ENCODE measurements at regions not wholly inside any gene's neighbourhood (a gene's known extent, or its start where the extent isn't known, plus 50 kb on each side); places are given as distances from the start of the nearest gene placed in this dataset.
"Not testable (repeated sequence)": the region's sequence is repeated elsewhere in the genome, so short reads cannot be mapped to it uniquely, and the experiment has no call there.

DNA sequence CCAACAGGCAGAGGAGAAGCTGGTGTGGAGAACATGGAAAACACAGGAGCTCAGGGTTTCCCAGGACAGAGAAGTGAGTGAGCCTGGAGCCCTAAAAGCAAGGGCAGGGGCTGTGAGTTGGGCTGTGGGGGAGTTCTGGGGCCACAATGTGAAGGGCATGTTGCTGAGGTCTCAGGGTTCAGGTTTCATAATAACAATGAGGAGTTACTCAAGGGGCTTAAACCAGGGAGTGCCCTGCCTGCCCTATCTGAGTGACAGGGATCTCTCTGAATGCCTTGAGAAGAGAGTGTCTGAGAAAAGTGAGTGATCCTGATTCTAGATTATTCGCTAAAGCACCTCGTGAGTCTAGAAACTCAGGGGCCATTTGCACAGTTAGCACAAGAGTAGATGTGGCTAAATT lies 129.6 kb downstream of the VPREB1 start:
- DNase-seq, result no peak

DNA sequence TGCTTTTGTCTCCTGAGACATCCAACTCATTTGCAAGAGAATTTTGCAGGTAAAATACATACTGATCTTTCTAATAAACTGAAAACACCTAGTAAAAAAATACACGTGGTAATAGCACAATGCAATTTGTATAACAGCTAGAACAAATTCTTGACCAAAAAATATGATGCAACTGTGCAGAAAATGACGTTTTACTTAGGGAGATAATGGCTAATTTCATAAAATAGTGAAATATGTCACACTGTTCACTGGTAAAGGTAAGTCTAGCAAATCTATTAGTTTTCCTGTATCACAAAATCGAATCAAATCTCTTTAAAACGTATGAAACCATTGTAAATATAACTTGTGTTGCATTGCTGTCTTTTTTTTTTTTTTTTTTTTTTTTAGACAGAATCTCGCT lies 130.0 kb downstream of the VPREB1 start:
- DNase-seq, result no peak

DNA sequence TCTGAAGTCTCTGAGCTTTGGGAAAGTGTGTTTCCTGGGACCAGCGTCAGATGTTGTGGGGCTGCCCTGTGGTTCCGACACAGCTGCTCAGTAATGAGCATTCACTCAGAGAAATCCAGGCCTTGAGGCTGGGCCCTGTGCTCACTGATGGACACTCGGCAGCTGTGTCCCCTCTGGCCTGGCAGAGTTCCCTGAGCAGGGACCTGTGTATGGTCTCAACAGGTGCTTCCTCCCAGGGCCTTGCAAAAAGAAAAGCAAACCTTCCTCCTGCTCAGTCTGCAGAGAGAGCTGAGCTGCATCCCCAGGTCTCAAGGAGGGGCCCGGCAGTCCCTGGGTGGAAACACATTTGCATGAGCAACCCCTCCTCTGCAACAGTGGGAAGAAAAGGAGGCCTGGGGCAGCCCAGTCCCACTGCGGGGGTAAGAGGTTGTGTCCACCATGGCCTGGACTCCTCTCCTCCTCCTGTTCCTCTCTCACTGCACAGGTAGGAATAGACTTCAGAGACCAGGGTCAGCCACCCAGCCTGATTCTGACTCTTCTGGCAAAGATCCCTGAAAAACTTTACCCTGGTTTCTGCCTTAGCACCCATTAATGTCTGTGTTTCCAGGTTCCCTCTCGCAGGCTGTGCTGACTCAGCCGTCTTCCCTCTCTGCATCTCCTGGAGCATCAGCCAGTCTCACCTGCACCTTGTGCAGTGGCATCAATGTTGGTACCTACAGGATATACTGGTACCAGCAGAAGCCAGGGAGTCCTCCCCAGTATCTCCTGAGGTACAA lies 131.2 kb downstream of the VPREB1 start:
- no peak for DNase-seq

DNA sequence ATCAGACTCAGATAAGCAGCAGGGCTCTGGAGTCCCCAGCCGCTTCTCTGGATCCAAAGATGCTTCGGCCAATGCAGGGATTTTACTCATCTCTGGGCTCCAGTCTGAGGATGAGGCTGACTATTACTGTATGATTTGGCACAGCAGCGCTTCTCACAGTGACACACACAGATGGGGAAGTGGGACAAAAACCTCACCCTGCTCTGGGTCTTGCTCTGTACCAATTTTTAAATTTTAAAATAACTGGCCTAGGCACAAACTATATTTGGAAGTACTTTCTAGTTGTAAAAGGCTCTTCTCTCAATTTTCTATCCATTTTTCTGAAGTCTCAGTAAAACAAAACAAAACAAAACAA lies 131.7 kb downstream of the VPREB1 start:
- DNase-seq, result no peak

DNA sequence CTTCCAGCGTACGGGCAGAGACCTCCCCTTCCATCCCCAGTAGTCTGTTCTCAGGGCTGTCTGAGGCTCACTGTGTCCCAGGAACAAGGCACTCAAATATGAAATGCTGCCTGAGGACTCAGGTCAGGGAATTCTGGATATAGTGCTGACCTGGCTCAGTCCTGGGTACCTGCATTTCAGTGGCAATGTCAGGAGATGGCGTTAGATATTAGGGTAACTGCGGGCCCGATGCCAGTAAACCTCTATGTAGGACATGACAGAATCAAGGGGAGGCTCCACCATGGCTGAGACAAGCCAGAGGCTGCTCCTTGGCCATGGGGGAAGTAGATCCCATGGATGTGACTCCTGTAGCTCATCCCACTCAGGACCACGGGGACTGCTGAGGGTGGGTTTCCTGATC lies 131.7 kb downstream of the ZNF280B start:
- not testable (repeated sequence) for DNase-seq

DNA sequence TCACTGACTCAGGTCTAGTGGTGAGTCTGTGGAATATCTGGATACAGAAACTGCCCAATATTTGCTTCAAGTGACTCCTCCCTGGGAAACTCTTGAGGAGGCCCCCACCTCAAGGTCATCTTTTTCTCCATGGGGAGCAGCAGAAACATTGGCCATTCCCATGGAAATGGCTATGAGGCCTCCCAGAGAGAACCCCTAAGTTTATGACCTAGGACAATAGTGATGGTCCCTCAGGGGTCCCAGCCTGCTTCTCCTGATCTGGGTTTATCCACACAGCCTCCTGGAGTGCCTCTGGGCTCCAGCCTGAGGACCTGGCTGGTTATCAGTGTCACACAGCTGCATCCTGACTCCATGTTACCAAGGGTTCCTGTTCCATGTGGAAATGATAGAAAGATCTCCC lies 131.2 kb downstream of the ZNF280B start:
- no peak for DNase-seq

DNA sequence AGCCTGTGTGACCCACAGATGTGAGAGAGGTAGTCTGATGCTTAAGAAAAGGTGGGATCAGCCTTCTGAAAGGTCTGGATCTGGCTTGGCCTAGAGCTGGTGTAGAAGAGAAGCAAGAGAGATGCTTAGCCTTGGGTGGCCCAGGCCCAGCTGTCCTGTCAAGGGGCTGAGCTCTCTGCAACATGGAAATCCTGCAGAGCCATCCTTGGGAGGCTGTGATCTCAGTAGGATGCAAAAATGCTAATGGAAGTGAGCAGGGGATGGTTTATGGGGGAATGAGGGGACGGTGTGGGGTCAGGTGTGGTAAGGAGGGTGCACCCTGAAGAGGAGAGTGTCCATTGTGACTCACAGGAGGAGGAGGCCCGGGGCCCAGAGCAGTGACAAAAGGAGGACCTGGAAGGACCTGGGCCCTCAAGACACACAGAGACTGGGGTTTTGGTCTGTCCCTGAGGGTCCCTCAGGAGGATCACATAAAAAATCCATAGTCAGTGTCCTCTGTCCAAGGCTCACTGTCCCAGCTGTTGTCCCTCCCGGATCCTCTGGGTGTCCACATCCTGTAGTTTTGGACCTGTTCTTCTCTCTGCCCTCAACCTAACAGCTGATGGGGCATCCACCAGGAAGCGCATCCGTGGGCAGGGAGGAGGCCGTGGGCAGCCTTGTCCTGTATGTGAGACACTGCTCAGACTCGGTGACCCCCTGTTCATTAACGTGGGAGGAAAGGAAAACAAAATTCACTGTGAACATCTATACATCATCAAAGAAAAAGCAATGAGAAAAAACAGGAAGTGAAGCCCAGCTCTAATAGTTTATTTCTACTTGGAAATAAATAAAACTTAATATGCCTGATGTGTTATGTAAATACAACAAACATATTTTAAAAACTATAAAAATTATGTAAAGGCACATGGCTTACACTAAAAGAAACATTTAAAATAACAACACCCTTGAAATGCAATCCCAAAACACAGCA lies 129.8 kb downstream of the ZNF280B start:
- DNase-seq, result no peak

DNA sequence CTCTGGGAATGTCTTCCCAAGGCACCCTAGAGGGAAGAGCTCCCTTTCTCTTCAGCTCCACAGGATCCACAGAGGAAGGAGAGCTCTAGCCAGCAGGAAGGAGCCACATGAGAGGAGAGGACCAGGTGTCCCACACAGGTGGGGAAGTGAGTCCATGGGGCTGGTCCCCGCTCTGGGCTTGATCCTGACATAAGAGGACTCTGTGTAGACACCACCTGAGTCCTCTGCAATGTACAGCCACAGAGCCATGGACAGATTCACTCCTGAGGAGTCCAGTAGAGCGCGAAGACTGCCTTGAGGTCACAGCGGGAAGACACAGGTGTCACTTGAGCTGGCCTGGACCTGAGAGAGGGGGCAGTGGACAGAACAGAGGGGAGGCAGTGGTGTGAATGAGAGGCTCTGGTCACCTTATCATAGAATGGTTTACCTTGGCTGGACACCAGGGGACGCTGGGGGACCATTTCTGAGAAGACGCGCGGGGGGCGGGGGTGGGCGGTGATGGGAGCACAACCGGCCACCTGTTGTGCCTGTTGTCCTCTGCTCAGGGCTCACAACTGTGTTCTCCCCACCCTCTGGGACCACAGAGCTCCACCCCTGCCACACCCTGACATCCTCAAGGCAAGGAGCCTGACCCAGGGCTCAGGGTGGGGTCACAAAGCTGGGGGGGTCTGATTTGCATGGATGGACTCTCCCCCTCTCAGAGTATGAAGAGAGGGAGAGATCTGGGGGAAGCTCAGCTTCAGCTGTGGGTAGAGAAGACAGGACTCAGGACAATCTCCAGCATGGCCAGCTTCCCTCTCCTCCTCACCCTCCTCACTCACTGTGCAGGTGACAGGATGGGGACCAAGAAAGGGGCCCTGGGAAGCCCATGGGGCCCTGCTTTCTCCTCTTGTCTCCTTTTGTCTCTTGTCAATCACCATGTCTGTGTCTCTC lies 128.2 kb downstream of the ZNF280B start:
- no peak for DNase-seq

DNA sequence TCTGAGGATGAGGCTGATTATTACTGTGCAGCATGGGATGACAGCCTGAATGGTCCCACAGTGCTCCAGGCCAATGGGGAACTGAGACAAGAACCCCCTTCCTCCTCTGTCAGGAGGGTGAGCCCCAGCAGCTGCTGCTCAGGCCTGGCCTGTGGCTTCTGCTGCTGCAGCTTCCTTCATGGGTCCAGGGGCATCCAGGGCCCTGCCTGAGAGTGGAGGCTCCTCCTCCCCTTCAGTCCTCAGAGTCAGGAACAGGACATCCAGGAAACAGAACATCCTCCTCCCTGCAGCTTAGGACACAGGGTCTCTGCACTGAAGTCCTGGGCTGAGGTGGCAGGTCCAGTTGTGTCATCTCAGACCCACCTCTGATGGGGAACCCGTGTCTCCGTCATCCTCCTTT lies 127.2 kb downstream of the ZNF280B start:
- DNase-seq, result not testable (repeated sequence)

DNA sequence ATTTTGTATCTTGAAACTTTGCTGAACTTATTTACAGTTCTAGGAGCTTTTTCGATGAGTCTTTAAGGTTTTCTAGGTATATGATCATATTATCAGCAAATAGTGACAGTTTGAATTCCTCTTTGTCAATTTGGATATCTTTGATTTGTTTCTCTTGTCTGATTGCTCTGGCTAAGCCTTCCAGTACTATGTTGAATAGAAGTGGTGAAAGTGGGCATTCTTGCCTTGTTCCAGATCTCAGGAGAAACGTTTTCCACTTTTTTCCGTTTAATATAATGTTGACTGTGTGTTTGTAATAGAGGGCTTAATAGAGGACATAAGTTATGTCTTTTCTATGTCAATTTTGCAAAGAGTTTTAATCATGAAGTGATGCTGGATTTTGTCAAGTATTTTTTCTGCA lies 124.3 kb downstream of the ZNF280B start:
- DNase-seq, result no peak

DNA sequence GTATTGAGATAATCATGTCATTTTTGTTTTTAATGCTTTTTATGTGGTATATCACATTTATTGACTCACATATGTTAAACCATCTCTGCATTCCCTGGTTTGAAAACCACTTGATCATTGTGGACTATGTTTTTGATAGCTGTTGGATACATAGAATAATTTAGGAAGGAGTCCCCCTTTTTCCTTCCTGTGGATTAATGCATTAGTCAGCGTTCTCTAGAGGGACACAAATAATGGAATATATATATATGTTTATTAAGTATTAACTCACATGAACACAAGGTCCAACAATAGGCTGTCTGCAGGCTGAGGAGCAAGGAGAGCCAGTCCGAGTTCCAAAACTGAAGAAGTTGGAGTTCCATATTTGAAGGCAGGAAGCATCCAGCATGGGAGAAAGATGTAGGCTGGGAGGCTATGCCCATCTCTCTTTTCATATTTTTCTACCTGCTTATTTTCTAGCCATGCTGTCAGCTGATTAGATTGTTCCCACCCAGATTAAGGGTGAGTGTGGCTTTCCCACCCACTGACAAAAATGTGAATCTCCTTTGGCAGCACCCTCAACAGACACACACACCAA lies 123.8 kb downstream of the ZNF280B start:
- DNase-seq, result no peak

DNA sequence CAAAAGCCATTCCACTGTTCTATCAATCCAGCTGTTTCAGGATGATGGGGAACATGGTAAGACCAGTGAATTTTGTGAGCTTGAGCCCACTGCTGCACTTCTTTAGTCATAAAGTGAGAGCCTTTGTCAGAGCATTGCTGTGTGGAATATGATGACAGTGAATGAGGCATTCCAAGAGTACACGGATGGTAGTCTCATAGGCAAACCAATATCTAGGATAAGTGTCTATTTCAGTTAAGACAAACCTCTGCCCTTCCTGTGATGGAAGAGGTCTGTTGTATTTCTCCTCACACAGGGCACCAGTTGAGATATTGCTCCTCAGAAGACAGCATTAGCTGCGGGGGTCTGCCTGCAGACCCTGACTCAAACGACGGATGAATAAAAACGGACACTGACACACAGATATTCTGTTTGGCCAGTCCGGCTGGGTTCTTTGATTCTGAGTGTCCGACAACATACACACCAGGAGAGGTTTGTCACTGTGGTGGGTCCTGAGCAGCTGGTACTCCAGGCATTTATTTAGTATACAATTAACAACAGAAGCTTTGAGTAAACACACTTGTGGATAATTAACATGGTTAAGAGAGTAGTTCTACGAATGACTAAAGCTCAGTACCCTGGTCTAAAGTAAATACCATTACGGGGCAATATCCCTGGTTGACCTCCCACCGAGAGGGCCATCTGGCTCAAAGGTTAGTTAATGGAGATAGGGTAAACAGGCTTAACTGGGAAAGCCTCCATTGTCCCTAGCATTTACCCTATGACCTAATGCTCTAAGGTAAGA lies 121.7 kb downstream of the ZNF280B start:
- no peak for DNase-seq

DNA sequence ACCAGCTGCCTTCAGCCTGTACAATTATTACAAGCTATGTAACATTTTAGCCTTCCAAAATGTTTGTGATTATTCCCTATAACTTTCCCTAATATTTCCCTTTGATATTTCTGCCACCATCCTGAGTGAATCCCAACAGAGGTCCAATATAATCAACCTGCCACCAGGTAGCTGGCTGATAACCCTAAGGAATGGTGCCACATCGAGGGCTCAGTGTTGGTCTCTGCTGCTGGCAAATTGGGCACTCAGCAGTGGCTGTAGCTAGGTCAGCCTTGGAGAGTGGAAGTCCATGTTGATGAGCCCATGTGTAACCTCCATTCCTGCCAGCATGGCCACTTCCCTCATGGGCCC lies 121.2 kb downstream of the ZNF280B start:
- DNase-seq, result no peak

DNA sequence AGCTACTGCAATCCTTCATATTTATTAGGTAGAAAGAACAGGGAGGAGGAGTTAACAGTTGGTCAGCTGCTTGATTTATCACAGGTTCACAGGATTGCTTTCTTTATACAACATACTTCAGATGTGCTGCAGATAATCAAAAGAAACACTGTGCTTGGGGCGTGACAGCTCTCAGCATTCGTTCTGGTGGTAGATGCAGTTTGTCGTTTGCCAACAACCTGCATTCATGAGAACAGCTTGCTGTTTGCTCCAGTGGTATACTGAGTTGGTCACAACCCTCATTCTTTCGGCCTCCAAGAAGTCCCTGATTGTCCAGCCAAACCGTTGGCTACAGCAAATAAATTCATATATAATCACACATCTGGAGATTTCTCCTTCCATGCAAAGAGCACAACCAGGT lies 120.5 kb downstream of the ZNF280B start:
- DNase-seq, result no peak

DNA sequence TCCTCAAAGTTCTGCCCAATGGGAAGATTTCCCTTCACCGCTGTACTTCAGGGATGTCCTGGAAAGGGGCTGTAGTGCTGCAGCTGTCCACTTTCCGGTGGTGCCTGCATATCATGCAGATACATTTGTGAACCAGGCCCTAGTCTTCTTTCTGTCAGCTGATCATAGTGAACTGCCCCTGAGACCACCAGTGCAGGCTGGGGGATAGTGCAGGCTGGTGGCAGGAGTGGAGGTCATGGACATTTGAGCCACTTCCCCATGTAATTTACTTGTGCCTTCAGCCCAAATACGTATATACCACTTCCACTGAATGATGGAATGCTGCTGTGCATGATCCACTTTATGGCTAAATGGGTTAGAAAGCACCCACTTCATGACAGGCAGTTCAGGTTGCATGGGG lies 120.0 kb downstream of the ZNF280B start:
- no peak for DNase-seq

DNA sequence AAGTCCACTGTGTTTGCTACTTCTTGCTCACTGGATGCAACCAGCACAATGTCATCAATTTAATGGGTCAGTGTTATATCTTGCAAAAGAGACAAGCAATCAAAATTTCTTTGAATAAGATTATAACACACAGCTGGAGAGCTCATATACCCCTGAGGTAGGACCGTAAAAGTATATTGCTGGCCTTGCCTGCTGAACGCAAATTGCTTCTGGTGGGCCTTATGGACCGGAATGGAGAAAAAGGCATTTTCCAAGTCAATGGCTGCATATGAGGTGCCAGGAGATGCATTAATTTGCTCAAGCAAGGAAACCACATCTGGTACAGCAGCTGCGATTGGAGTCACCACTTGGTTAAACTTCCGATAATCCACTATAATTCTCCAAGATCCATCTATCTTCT lies 119.1 kb downstream of the ZNF280B start:
- DNase-seq, result no peak

DNA sequence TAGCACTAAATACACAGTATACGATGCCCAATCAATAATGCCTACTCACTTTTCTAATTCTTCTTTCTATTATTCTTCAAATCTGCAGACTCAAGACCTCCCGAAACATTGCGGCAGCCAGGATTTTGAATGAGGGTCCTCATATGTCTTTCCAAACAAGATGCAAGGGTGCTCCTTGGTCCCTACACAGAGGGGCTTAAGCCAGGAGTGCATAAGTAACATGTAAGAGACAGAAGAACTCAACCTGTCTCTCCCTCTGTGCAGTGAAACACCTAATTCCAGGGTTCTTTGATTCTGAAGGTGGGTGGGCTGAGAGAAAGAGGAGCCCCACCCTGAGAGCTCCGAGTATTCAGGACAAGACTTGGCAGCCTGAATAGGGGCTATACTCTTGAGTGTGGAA lies 117.6 kb downstream of the ZNF280B start:
- DNase-seq, result no peak

DNA sequence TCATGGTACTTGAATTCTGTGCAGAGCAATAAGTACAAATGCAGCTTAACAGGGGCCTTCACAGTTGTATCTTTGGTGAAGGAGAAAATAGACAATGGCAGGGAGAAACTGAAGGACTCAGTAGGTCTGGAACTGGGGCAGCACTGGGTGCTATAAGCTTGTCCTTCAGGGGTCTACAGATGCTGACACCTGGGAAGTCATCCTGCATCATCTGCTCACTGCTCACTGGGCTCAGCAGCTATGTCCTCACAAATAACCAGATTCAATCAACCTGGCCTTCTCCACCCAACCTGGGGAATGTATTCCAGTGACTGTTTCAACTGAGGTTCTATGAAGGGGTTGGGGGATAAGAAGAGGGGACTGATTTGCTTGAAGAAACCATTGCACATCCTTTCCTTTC lies 117.0 kb downstream of the ZNF280B start:
- no peak for DNase-seq

DNA sequence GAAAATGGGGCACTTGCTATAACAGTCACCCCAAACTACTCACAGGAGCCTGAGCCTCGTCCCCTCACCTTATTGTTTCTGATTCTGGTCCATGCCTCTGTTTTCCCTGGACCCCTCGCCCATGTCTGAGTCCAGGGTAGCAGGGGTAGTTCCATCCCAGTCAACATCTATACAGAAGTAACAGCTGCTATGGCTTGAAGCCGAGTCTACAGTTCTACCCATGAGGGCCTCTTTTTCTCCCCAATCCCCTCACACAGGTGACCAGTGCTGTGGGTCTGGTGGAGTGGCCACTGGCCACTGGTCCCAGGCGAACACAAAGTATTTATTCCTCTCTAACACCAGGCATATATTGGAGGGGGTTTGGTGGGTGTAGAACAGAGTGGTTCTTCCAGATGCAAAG lies 116.4 kb downstream of the ZNF280B start:
- no peak for DNase-seq

DNA sequence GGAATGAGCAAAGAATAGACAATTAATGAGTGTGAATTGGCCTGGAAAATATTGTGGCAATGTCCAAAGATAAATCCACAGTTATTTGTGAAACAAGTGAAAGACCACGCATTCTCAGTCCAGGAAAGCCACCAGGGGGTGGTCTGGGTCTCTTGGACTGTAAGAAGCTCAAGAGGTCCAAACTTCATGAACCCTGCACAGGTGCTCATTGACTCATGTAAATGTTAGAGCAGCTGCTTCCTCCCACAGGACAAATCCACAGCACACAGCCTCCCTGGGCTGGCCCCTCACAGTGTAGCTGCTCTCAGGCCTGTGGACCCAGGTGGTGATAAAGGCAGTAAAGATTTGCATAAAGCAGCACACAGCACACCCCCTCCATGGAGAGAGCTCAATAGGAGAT lies 114.0 kb downstream of the ZNF280B start:
- DNase-seq, result no peak

DNA sequence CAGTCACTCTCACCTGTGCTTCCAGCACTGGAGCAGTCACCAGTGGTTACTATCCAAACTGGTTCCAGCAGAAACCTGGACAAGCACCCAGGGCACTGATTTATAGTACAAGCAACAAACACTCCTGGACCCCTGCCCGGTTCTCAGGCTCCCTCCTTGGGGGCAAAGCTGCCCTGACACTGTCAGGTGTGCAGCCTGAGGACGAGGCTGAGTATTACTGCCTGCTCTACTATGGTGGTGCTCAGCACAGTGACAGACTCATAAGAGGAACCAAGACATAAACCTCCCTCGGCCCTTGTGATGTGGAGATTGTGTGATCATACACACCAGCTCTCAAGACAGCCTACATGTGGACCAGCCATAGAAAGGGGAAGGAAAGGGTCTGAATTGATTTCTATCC lies 113.3 kb downstream of the ZNF280B start:
- no peak for DNase-seq

DNA sequence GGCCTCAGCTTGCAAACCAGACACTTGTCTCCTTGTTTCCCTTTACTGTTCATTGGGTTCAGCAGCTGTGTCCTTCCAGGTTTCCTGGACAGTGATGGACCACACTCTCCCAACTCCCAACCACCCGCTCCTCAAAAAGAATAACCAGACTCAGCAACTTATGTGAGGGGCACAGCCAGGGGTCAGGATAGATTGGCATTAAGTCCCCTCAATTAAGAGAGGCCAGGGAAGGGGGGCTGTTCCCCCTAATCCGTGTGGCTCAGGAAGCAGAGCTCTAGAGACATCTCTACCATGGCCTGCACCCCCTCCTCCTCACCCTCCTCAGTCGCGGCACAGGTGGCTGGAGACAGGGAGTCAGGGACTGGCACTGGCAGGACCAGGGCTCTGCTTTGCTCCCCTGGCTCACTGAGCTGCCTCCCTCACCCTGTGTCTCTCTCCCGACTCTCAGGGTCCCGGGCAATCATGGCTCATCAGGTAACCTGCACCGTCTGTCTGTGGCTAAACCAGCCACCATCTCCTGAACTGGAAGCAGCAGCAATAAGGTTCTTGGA lies 111.7 kb downstream of the ZNF280B start:
- DNase-seq, result no peak

Measured in activated CD4-positive, alpha-beta T cell treated with anti-CD3 and anti-CD28 coated beads, Interleukin-2, amount 50 U/mL, for 4 hours (primary cell).